ENCODE measurements at regions not wholly inside any gene's neighbourhood (a gene's known extent, or its start where the extent isn't known, plus 50 kb on each side); places are given as distances from the start of the nearest gene placed in this dataset.

DNA sequence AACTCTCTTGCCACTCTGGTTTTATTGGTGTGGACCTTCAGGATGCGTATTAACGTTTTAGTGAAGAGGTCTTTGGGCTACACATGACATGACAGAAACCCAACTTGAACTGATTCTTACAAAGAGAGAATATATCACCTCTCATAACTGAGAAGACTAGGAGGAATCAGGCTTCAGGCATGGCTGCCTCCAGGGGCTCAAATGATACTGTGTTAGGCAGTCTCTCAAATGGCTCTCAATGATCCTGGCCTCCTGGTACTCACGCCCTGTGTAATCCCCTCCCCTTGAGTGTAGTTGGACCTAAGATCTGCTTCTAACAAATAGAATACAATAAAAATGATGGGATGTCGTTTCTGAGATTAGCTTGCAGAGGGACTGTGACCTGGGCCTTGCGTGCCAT, 58.5 kb upstream of the SYPL1 start:
- TF ChIP-seq REPIN1 (CRISPR knock-in tag; IDR thresholded peaks at IDR 0.05; ENCODE audit: borderline replicate concordance, low read depth), result no peak
- TF ChIP-seq CTCF (CRISPR knock-in tag; IDR thresholded peaks at IDR 0.05), result no peak

Measured in HepG2 (cell line).